Ishikawa (cell line): ENCODE measurements at regions not wholly inside any gene's neighbourhood (a gene's known extent, or its start where the extent isn't known, plus 50 kb on each side); places are given as distances from the start of the nearest gene placed in this dataset.
A peak's percentile ranks its signal among the peaks of the same experiment; 100 is the strongest.

ENCODE experiments used
- CEBPB ChIP-seq: IDR thresholded peaks from 2 replicates; pipeline ENCODE4 v1.6.1; 2012
- CREB1 ChIP-seq: IDR thresholded peaks from 2 replicates; pipeline ENCODE4 v1.6.1; 2012; ENCODE audit warnings: low read depth
- EGR1 ChIP-seq: IDR thresholded peaks from 2 replicates; pipeline ENCODE4 v1.6.1; 2012
- EP300 ChIP-seq: IDR thresholded peaks from 2 replicates; pipeline ENCODE4 v1.6.1; 2012; ENCODE audit warnings: borderline replicate concordance
- FOXM1 ChIP-seq: IDR thresholded peaks from 2 replicates; pipeline ENCODE4 v1.6.1; 2012; ENCODE audit warnings: low read depth, borderline replicate concordance
- NFIC ChIP-seq: IDR thresholded peaks from 2 replicates; pipeline ENCODE4 v1.6.1; 2012
- RAD21 ChIP-seq: IDR thresholded peaks from 2 replicates; pipeline ENCODE4 v1.6.1; 2012; ENCODE audit warnings: low read depth
- TAF1 ChIP-seq: IDR thresholded peaks from 2 replicates; pipeline ENCODE4 v1.6.1; 2012; ENCODE audit warnings: low read depth, mild to moderate bottlenecking
- YY1 ChIP-seq: IDR thresholded peaks from 2 replicates; pipeline ENCODE4 v1.6.1; 2012; ENCODE audit warnings: low read depth
- TF ChIP-seq, protein P1 (sequence below): IDR thresholded peaks from 2 replicates; pipeline ENCODE4 v1.6.1; 2012; ENCODE audit warnings: low read depth, mild to moderate bottlenecking
- TF ChIP-seq, protein P2 (sequence below): IDR thresholded peaks from 2 replicates; pipeline ENCODE4 v1.6.1; 2012
- TF ChIP-seq, protein P3 (sequence below): IDR thresholded peaks from 2 replicates; pipeline ENCODE4 v1.6.1; 2012

GRCh38 chr13:97631158-97631557 lies 197.2 kb downstream of the RAP2A start:
- TF ChIP-seq CREB1 = no peak
- TF ChIP-seq, protein P1, sequence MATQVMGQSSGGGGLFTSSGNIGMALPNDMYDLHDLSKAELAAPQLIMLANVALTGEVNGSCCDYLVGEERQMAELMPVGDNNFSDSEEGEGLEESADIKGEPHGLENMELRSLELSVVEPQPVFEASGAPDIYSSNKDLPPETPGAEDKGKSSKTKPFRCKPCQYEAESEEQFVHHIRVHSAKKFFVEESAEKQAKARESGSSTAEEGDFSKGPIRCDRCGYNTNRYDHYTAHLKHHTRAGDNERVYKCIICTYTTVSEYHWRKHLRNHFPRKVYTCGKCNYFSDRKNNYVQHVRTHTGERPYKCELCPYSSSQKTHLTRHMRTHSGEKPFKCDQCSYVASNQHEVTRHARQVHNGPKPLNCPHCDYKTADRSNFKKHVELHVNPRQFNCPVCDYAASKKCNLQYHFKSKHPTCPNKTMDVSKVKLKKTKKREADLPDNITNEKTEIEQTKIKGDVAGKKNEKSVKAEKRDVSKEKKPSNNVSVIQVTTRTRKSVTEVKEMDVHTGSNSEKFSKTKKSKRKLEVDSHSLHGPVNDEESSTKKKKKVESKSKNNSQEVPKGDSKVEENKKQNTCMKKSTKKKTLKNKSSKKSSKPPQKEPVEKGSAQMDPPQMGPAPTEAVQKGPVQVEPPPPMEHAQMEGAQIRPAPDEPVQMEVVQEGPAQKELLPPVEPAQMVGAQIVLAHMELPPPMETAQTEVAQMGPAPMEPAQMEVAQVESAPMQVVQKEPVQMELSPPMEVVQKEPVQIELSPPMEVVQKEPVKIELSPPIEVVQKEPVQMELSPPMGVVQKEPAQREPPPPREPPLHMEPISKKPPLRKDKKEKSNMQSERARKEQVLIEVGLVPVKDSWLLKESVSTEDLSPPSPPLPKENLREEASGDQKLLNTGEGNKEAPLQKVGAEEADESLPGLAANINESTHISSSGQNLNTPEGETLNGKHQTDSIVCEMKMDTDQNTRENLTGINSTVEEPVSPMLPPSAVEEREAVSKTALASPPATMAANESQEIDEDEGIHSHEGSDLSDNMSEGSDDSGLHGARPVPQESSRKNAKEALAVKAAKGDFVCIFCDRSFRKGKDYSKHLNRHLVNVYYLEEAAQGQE = no peak
- TF ChIP-seq YY1 = no peak
- no peak for TF ChIP-seq EGR1
- no peak for TF ChIP-seq CEBPB
- TF ChIP-seq, protein P2, sequence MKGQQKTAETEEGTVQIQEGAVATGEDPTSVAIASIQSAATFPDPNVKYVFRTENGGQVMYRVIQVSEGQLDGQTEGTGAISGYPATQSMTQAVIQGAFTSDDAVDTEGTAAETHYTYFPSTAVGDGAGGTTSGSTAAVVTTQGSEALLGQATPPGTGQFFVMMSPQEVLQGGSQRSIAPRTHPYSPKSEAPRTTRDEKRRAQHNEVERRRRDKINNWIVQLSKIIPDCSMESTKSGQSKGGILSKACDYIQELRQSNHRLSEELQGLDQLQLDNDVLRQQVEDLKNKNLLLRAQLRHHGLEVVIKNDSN = no peak
- TF ChIP-seq, protein P3, sequence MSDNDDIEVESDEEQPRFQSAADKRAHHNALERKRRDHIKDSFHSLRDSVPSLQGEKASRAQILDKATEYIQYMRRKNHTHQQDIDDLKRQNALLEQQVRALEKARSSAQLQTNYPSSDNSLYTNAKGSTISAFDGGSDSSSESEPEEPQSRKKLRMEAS = no peak
- no peak for TF ChIP-seq NFIC
- peak; percentile 18; the same call in 1 of the 2 replicates for TF ChIP-seq RAD21
- no peak for TF ChIP-seq EP300
- no peak for TF ChIP-seq TAF1
- no peak for TF ChIP-seq FOXM1
